Trophoblast cell (in vitro differentiated cells and primary cell): ENCODE measurements at regions not wholly inside any gene's neighbourhood (a gene's known extent, or its start where the extent isn't known, plus 50 kb on each side); places are given as distances from the start of the nearest gene placed in this dataset.
A peak's percentile ranks its signal among the peaks of the same experiment; 100 is the strongest.

Experiments
- DNase-seq, 2 donors: peaks; one replicate each; pipeline ENCODE4 v3.0.0-alpha.2; 2016
- H2AFZ ChIP-seq: 2 replicates; pipeline ENCODE4 v1.6.1; 2013; ENCODE audit warnings: low read length, moderate library complexity, mild to moderate bottlenecking; ENCODE audit not compliant: insufficient read depth, poor library complexity
- H2AK5ac ChIP-seq: 2 replicates; pipeline ENCODE4 v1.6.1; 2013; ENCODE audit warnings: mild to moderate bottlenecking, low read length
- H2BK120ac ChIP-seq: 2 replicates; pipeline ENCODE4 v1.6.1; 2013; ENCODE audit warnings: low read length, mild to moderate bottlenecking, moderate library complexity; ENCODE audit not compliant: insufficient read depth, poor library complexity
- H2BK12ac ChIP-seq: 2 replicates; pipeline ENCODE4 v1.6.1; 2013; ENCODE audit warnings: mild to moderate bottlenecking, low read length, moderate library complexity
- H2BK5ac ChIP-seq: 2 replicates; pipeline ENCODE4 v1.6.1; 2013; ENCODE audit warnings: low read length, low read depth, moderate library complexity, mild to moderate bottlenecking; ENCODE audit not compliant: poor library complexity
- H3K14ac ChIP-seq: 2 replicates; pipeline ENCODE4 v1.6.1; 2013; ENCODE audit warnings: mild to moderate bottlenecking, low read length
- H3K18ac ChIP-seq: 2 replicates; pipeline ENCODE4 v1.6.1; 2013; ENCODE audit warnings: mild to moderate bottlenecking, low read length
- H3K23ac ChIP-seq: 2 replicates; pipeline ENCODE4 v1.6.1; 2013; ENCODE audit warnings: low read length
- H3K27ac ChIP-seq: 2 replicates; pipeline ENCODE4 v1.5.1; 2013; ENCODE audit warnings: low read depth, mild to moderate bottlenecking, inconsistent platforms, low read length, moderate library complexity
- H3K27me3 ChIP-seq: 2 replicates; pipeline ENCODE4 v1.6.1; 2013; ENCODE audit warnings: inconsistent platforms, mild to moderate bottlenecking, low read length, moderate library complexity; ENCODE audit not compliant: insufficient read depth
- H3K36me3 ChIP-seq, 2 experiments: 1 replicate in 1 of 2; 2 replicates in 1 of 2; pipeline ENCODE4 v1.6.1; 2013; ENCODE audit warnings: low read length in 2 of 2, mild to moderate bottlenecking in 2 of 2, moderate library complexity in 1 of 2; ENCODE audit not compliant: insufficient read depth in 2 of 2, control insufficient read depth in 1 of 2
- H3K4ac ChIP-seq: 2 replicates; pipeline ENCODE4 v1.6.1; 2013; ENCODE audit warnings: low read depth, mild to moderate bottlenecking, low read length, moderate library complexity
- H3K4me1 ChIP-seq, 2 experiments: 1 replicate in 1 of 2; 2 replicates in 1 of 2; pipeline ENCODE4 v1.6.1; 2013; ENCODE audit warnings: low read length in 2 of 2, mild to moderate bottlenecking in 2 of 2, moderate library complexity in 1 of 2; ENCODE audit not compliant: insufficient read depth in 2 of 2, control insufficient read depth in 1 of 2
- H3K4me2 ChIP-seq: 2 replicates; pipeline ENCODE4 v1.6.1; 2013; ENCODE audit warnings: inconsistent platforms, mild to moderate bottlenecking, low read length, moderate library complexity
- H3K4me3 ChIP-seq: 2 replicates; pipeline ENCODE4 v1.5.1; 2013; ENCODE audit warnings: mild to moderate bottlenecking, low read depth, low read length, inconsistent platforms
- H3K79me1 ChIP-seq: one replicate; pipeline ENCODE4 v1.6.1; 2013; ENCODE audit warnings: low read length
- H3K79me2 ChIP-seq: 2 replicates; pipeline ENCODE4 v1.6.1; 2013; ENCODE audit warnings: low read length, mild to moderate bottlenecking; ENCODE audit not compliant: control insufficient read depth, insufficient read depth, poor library complexity
- H3K9ac ChIP-seq: 2 replicates; pipeline ENCODE4 v1.6.1; 2013; ENCODE audit warnings: mild to moderate bottlenecking, low read length
- H3K9me3 ChIP-seq: 2 replicates; pipeline ENCODE4 v1.6.1; 2013; ENCODE audit warnings: low read depth, mild to moderate bottlenecking, control low read depth, inconsistent platforms, low read length; ENCODE audit not compliant: insufficient read depth
- H4K12ac ChIP-seq: 2 replicates; pipeline ENCODE4 v1.6.1; 2013; ENCODE audit warnings: low read depth, mild to moderate bottlenecking, low read length, moderate library complexity
- H4K8ac ChIP-seq: 2 replicates; pipeline ENCODE4 v1.6.1; 2013; ENCODE audit warnings: low read depth, mild to moderate bottlenecking, low read length, moderate library complexity
- H4K91ac ChIP-seq: one replicate; pipeline ENCODE4 v1.6.1; 2013; ENCODE audit warnings: low read depth, mild to moderate bottlenecking, low read length, moderate library complexity
- WGBS: extraction: QIAGEN DNeasy Blood & Tissue Kit; methylation state at CpG from one replicate; pipeline ENCODE4 v1.1.7; 2013; ENCODE audit warnings: missing lambda C conversion rate; ENCODE audit not compliant: insufficient read length, insufficient coverage; ENCODE audit errors: extremely low coverage; 5-methylcytosine and 5-hydroxymethylcytosine counted together

DNA sequence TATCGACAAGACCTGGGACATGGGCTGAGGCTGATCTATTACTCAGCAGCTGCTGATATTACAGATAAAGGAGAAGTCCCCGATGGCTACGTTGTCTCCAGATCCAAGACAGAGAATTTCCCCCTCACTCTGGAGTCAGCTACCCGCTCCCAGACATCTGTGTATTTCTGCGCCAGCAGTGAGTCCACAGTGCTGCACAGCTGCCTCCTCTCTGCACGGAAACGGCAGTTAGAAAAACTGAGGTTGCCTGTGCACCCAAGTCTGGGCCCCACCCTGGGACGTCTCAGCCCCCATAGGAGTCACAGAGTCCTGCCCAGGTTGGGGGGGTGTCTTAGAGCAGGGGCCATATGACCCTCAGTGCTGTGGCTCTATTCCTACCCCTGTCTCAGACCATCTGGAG, 167.4 kb upstream of the PRSS58 start:
- Histone ChIP-seq H3K4me3 (no peak overlapping the region), H3K4ac (no peak overlapping the region), H3K9ac (no peak overlapping the region), H3K27ac (no peak overlapping the region), H2AK5ac (no peak overlapping the region), H3K18ac (no peak overlapping the region), H3K4me1 (peaks cover 6 to 8% of the 10 kb centered on the region in 2 experiments), H2BK120ac (no peak overlapping the region), H3K9me3 (no peaks in the 10 kb centered on the region), H3K36me3 (no peaks in the 10 kb centered on the region), H3K79me2 (no peaks in the 10 kb centered on the region), H3K4me2 (no peak overlapping the region), H4K91ac (no peak overlapping the region), H3K14ac (no peak overlapping the region), H4K12ac (no peak overlapping the region), H3K79me1 (peaks cover 5% of the 10 kb centered on the region), H2BK12ac (no peak overlapping the region), H3K23ac (no peak overlapping the region), H2BK5ac (no peak overlapping the region), H3K27me3 (no peaks in the 10 kb centered on the region), H4K8ac (no peak overlapping the region), H2AFZ (no peak overlapping the region)
- DNase-seq = no peak
- no CpG with 5 or more reads among the region's 8 CpGs for WGBS

DNA sequence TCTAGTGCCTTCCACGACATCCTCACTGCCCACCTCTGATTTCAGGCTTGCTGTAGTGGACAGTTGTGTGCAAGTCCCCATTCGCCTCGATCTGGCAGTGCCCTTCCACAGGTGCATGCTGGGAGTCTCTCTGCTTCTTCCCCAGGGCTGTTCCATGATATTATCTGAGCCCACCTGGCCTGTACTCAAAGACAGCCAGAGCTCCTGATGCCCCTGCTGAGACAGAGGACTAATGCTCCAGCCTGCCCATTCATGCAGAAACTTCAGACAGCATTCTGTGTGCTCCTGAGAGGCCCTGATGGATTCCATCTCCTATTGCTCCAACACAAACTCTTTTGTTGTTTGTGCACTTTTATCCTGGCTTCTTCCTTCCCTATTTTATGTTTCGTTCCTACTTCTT, 164.8 kb upstream of the PRSS58 start:
- Histone ChIP-seq H3K36me3 (no peaks in the 10 kb centered on the region), H3K9ac (no peak overlapping the region), H3K4me2 (no peak overlapping the region), H3K4me3 (no peak overlapping the region), H3K4ac (no peak overlapping the region), H3K79me2 (no peaks in the 10 kb centered on the region), H3K79me1 (peaks cover 5% of the 10 kb centered on the region), H4K8ac (no peak overlapping the region), H3K18ac (no peak overlapping the region), H2AK5ac (no peak overlapping the region), H3K27ac (no peak overlapping the region), H4K12ac (no peak overlapping the region), H3K14ac (peak overlapping the region; percentile 16), H3K9me3 (no peaks in the 10 kb centered on the region), H2BK5ac (no peak overlapping the region), H2AFZ (no peak overlapping the region), H2BK120ac (no peak overlapping the region), H3K27me3 (no peaks in the 10 kb centered on the region), H3K4me1 (peaks cover 8 to 12% of the 10 kb centered on the region in 2 experiments), H2BK12ac (peak overlapping the region; percentile 51), H3K23ac (no peak overlapping the region), H4K91ac (peak overlapping the region; percentile 21)
- DNase-seq = no peak
- WGBS = no CpG with 5 or more reads among the region's 4 CpGs

DNA sequence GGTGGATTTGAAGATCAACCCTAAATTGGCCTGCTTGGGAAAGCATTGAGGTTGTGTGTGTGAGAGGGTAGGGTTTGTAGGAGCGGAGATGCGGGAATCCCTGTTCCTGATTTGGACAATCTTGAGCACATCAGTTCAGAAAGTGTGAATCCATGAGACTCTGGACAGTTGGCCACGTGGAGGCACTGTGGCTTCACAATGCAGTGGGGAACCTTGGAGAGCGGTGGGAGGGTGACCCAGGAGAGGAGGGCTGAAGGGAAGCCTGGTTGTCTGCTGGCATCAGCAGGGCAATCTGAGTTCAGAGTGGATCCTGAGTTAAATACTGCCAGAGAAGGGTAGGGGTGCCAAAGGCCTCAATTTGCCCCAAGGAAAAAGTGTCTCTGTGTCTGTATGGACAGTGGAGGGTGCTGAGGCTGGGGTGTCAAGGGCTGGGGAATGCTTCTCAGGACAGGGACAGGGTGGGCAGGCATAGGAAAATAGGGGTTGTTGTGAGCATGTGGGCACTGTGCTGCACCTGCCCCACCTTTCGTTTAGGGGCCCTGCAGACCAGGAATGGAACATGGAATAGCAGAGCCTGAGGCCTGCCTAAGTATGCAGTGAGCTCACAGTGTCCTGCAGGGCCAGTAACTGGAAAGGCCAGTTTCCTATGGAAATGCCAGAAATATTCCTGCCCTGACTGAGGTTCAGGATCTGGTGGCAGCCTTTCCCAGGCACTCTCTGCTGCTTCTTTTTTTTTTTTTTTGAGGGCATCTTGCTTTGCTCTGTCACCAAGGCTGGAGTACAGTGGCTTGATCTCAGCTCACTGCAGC, 162.9 kb upstream of the PRSS58 start:
- no peaks in the 10 kb centered on the region for H3K36me3 ChIP-seq
- H3K27ac ChIP-seq = peak overlapping the region; percentile 83
- H3K27me3 ChIP-seq = no peaks in the 10 kb centered on the region
- peak overlapping the region; percentile 40 for H4K8ac ChIP-seq
- peaks cover 8 to 12% of the 10 kb centered on the region in 2 experiments for H3K4me1 ChIP-seq
- H2AFZ ChIP-seq = no peak overlapping the region
- no CpG with 5 or more reads among the region's 5 CpGs for WGBS
- H3K79me1 ChIP-seq = peaks cover 5% of the 10 kb centered on the region
- no peaks in the 10 kb centered on the region for H3K9me3 ChIP-seq
- peak overlapping the region; percentile 5 for H3K14ac ChIP-seq
- H3K9ac ChIP-seq = no peak overlapping the region
- no peaks in the 10 kb centered on the region for H3K79me2 ChIP-seq
- DNase-seq = peak; percentile 97
- H3K23ac ChIP-seq = no peak overlapping the region
- peak overlapping the region; percentile 79 for H2BK5ac ChIP-seq
- H4K12ac ChIP-seq = peak overlapping the region; percentile 5
- H4K91ac ChIP-seq = peak overlapping the region; percentile 63
- H3K4me3 ChIP-seq = no peak overlapping the region
- peak overlapping the region; percentile 40 for H3K4me2 ChIP-seq
- H3K4ac ChIP-seq = peak overlapping the region; percentile 11
- H2AK5ac ChIP-seq = peak overlapping the region; percentile 32
- peak overlapping the region; percentile 34 for H3K18ac ChIP-seq
- peak overlapping the region; percentile 29 for H2BK120ac ChIP-seq
- H2BK12ac ChIP-seq = peak overlapping the region; percentile 33

DNA sequence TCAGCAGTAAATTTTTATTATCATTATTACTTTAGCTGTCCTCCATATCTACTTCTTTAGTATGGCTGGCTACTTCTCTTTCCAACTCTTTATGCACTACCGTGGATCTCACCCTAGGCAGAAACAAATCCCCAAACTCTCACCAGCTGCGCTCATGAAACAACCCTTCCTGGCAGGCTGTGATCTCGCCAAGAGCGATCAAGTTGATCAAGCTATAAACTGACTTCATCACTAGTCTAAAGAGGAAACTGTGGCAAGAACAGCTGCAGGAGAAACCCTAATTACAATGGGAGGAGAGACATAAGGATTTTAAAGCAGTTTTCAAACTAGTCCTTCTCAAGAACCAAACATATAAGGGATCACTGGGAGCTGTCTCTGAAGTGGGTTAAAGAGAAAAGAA, 160.5 kb upstream of the PRSS58 start:
- Histone ChIP-seq H2AK5ac (no peak overlapping the region), H3K9ac (no peak overlapping the region), H3K4me3 (no peak overlapping the region), H3K27ac (no peak overlapping the region), H2BK12ac (no peak overlapping the region), H3K18ac (no peak overlapping the region), H3K36me3 (no peaks in the 10 kb centered on the region), H4K8ac (peak overlapping the region; percentile 28), H3K27me3 (no peaks in the 10 kb centered on the region), H3K9me3 (no peaks in the 10 kb centered on the region), H3K79me1 (peaks cover 5% of the 10 kb centered on the region), H2BK120ac (no peak overlapping the region), H3K4ac (no peak overlapping the region), H4K91ac (no peak overlapping the region), H3K4me2 (no peak overlapping the region), H2BK5ac (no peak overlapping the region), H3K4me1 (peaks cover 8 to 18% of the 10 kb centered on the region in 2 experiments), H2AFZ (no peak overlapping the region), H3K79me2 (no peaks in the 10 kb centered on the region), H4K12ac (no peak overlapping the region), H3K23ac (no peak overlapping the region), H3K14ac (no peak overlapping the region)
- no CpG with 5 or more reads among the region's 4 CpGs for WGBS
- no peak for DNase-seq
